Common myeloid progenitor, CD34-positive (primary cell): ENCODE measurements at regions not wholly inside any gene's neighbourhood (a gene's known extent, or its start where the extent isn't known, plus 50 kb on each side); places are given as distances from the start of the nearest gene placed in this dataset.

Experiments
- CTCF ChIA-PET: fragments of 350-600 bp; sonication (Branson Sonifier 250); formaldehyde crosslinking; loops from one replicate; lab custom pipeline; 2021; ENCODE audit warnings: antibody characterized with exemption; lab: Charles Lee
- POLR2A ChIA-PET: fragments of 350-600 bp; sonication (Branson Sonifier 250); formaldehyde crosslinking; loops from one replicate; lab custom pipeline; 2021; ENCODE audit warnings: antibody characterized with exemption; lab: Charles Lee
- DNase-seq, 3 donors: peaks; one replicate each; pipeline versions ENCODE4 v3.0.0 to v3.0.0-alpha.2; 2013
- H3K27ac ChIP-seq, 2 experiments: 1 replicate in 1 of 2; 2 replicates in 1 of 2; pipeline ENCODE4 v1.7.0; 2013; ENCODE audit warnings: inconsistent platforms in 2 of 2, low read length in 2 of 2, mild to moderate bottlenecking in 2 of 2, low read depth in 1 of 2, moderate library complexity in 1 of 2; ENCODE audit not compliant: severe bottlenecking in 2 of 2, insufficient read depth in 1 of 2, poor library complexity in 1 of 2
- H3K27me3 ChIP-seq, 5 experiments: replicated peaks in 2 of 5; 1 replicate in 3 of 5; 2 replicates in 2 of 5; pipeline versions ENCODE4 v1.6.1 to v1.7.0; 2013; ENCODE audit warnings: low read length in 4 of 5, mild to moderate bottlenecking in 2 of 5, moderate library complexity in 2 of 5, inconsistent platforms in 1 of 5; ENCODE audit not compliant: insufficient read depth in 5 of 5, control insufficient read depth in 4 of 5
- H3K36me3 ChIP-seq, 4 experiments: 1 replicate in 2 of 4; 2 replicates in 2 of 4; pipeline versions ENCODE4 v1.6.1 to v1.7.0; 2013; ENCODE audit warnings: low read length in 3 of 4, control low read depth in 1 of 4, mild to moderate bottlenecking in 1 of 4; ENCODE audit not compliant: control insufficient read depth in 4 of 4, insufficient read depth in 4 of 4
- H3K4me1 ChIP-seq, 4 experiments: 1 replicate in 3 of 4; 2 replicates in 1 of 4; pipeline versions ENCODE4 v1.6.1 to v1.7.1; 2013; ENCODE audit warnings: low read length in 3 of 4, mild to moderate bottlenecking in 3 of 4, control low read depth in 1 of 4, inconsistent platforms in 1 of 4, moderate library complexity in 1 of 4; ENCODE audit not compliant: control insufficient read depth in 4 of 4, insufficient read depth in 4 of 4; ENCODE audit errors: control extremely low read depth in 1 of 4
- H3K4me3 ChIP-seq, 7 experiments: 1 replicate in 4 of 7; 2 replicates in 3 of 7; pipeline versions ENCODE4 v1.5.1 to v1.7.0; 2013; ENCODE audit warnings: mild to moderate bottlenecking in 7 of 7, low read length in 6 of 7, moderate library complexity in 6 of 7, inconsistent platforms in 2 of 7, low read depth in 2 of 7, control low read depth in 1 of 7; ENCODE audit not compliant: insufficient read depth in 4 of 7, control insufficient read depth in 1 of 7; ENCODE audit errors: extremely low read depth in 1 of 7
- H3K9me3 ChIP-seq, 5 experiments: 1 replicate in 4 of 5; 2 replicates in 1 of 5; pipeline versions ENCODE4 v1.6.1 to v1.7.1; 2013; ENCODE audit warnings: low read length in 4 of 5, mild to moderate bottlenecking in 2 of 5, inconsistent platforms in 1 of 5, low read depth in 1 of 5, moderate library complexity in 1 of 5; ENCODE audit not compliant: control insufficient read depth in 4 of 5, insufficient read depth in 2 of 5; ENCODE audit errors: control extremely low read depth in 1 of 5
- WGBS: methylation state at CpG from one replicate; pipeline ENCODE4 v1.1.5; 2013; ENCODE audit not compliant: insufficient coverage; 5-methylcytosine and 5-hydroxymethylcytosine counted together

GRCh38 chr3:59284926-59285325 lies 235.1 kb upstream of the CFAP20DC start:
- no peak for DNase-seq
- peaks cover 0 to 4% (median 0%) of the 10 kb centered on the region in 4 experiments for H3K4me1 ChIP-seq
- no peaks in the 10 kb centered on the region for H3K36me3 ChIP-seq
- no peak overlapping the region for H3K4me3 ChIP-seq
- no peak overlapping the region for H3K27ac ChIP-seq
- POLR2A ChIA-PET, result no interaction called here
- H3K27me3 ChIP-seq, result no peaks in the 10 kb centered on the region
- WGBS, result no CpG with 5 or more reads among the region's 1 CpG
- H3K9me3 ChIP-seq, result no peaks in the 10 kb centered on the region
- CTCF ChIA-PET, result no interaction called here

GRCh38 chr3:59280113-59280512 lies 230.3 kb upstream of the CFAP20DC start:
- Histone ChIP-seq H3K4me3 (no peak overlapping the region), H3K9me3 (no peaks in the 10 kb centered on the region), H3K27me3 (peaks cover 0 to 2% (median 0%) of the 10 kb centered on the region in 5 experiments), H3K36me3 (no peaks in the 10 kb centered on the region), H3K27ac (no peak overlapping the region), H3K4me1 (no peaks in the 10 kb centered on the region)
- POLR2A ChIA-PET, result no interaction called here
- no peak for DNase-seq
- CTCF ChIA-PET, result no interaction called here
- no CpG with 5 or more reads among the region's 2 CpGs for WGBS

DNA sequence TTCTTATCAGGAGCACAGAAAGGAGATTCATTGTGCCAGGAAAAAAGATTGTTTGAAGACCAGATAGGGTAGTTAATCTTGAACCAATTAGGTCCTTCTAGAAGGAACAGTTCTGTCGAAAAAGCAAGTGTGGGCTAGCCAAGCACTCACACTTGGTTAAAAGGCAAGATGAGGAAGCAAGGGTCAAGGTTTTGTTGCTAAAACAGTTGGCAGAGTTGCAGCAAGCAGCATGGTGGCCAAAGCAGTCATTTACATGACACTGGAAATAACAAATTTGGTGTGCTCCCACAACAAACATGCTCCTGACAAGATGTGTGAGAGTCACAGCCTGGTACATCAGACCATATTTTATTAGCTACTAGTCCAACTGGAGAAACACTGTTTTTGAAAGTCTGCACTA lies 228.0 kb upstream of the CFAP20DC start:
- CTCF ChIA-PET, result no interaction called here

DNA sequence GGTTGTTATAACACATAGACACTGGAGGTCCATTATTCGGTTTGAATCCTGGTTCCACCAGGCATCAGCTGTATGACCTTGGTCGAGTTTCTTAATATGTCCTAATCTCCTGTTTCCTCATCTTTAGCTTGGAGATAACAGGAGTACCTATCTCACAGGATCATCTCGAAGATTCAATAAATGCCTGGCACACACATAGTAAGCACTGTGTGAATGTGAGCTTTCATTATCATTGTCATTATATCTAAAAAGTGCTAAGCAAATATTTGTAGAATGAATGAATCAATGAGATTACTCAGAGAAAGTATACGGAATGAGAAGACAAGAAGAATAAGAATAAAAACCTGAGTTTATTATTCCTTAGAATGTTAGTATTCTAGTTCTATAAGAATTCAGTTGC lies 227.4 kb upstream of the CFAP20DC start:
- Histone ChIP-seq H3K27ac (no peak overlapping the region), H3K9me3 (no peaks in the 10 kb centered on the region), H3K27me3 (peaks cover 0 to 2% (median 0%) of the 10 kb centered on the region in 5 experiments), H3K36me3 (no peaks in the 10 kb centered on the region), H3K4me3 (no peak overlapping the region), H3K4me1 (no peaks in the 10 kb centered on the region)
- CTCF ChIA-PET, result no interaction called here
- WGBS, result 100% methylated on average over 1 of the region's 4 CpGs
- POLR2A ChIA-PET, result no interaction called here
- DNase-seq, result no peak

More for the DNA sequence above, 228.0 kb upstream of the CFAP20DC start:
- POLR2A ChIA-PET, result no interaction called here
- Histone ChIP-seq H3K36me3 (no peaks in the 10 kb centered on the region), H3K4me3 (no peak overlapping the region), H3K27me3 (peaks cover 0 to 2% (median 0%) of the 10 kb centered on the region in 5 experiments), H3K27ac (no peak overlapping the region), H3K4me1 (no peaks in the 10 kb centered on the region), H3K9me3 (no peaks in the 10 kb centered on the region)
- DNase-seq, result no peak
- WGBS, result 100% methylated on average over 1 of the region's 1 CpG

DNA sequence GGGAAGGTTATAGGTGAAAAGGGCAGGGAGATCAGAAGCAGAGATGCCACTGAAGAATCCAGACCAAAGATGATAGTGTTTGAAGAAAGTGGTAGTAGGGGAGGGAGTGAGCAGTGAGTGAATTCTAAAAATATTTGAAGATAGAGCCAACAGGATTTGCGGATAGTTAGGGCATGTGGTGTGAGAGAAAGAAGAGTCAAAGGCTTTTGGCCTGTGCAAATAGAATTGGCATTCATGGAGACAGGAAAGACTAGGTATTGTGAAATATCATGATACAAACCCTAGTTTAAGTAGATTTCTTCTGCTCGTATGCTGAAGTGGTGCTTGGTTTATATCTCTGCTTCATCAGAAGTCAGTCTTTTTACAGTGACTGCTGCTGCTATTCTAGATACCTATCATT lies 224.2 kb upstream of the CFAP20DC start:
- Histone ChIP-seq H3K36me3 (no peaks in the 10 kb centered on the region), H3K4me1 (no peaks in the 10 kb centered on the region), H3K27ac (no peak overlapping the region), H3K9me3 (no peaks in the 10 kb centered on the region), H3K4me3 (no peak overlapping the region), H3K27me3 (peaks cover 0 to 2% (median 0%) of the 10 kb centered on the region in 5 experiments)
- WGBS, result 95% methylated on average over 2 of the region's 2 CpGs
- CTCF ChIA-PET, result no interaction called here
- no peak for DNase-seq
- POLR2A ChIA-PET, result no interaction called here

DNA sequence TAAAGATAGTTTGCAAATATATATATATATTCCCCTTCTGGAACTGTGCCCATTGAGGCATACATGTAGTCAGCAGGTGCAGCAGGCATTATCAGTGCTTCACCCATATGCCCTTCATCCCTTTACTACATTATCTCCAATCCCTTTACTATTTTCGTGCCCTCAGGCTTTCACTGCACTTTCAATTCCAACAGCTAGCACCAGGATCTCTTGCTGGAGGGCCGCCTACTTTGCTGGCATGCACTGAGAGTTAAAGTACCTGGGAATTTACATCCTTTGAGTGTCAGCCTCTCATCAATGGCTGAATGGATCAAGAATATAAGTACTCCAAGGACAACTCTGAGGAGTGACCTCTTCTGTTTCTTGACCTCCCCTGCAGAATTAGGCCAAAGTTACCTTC lies 222.1 kb upstream of the CFAP20DC start:
- no peaks in the 10 kb centered on the region for H3K27me3 ChIP-seq
- H3K27ac ChIP-seq, result no peak overlapping the region
- no peaks in the 10 kb centered on the region for H3K36me3 ChIP-seq
- H3K4me1 ChIP-seq, result no peaks in the 10 kb centered on the region
- ChIA-PET CTCF (no interaction called here), POLR2A (no interaction called here)
- H3K4me3 ChIP-seq, result no peak overlapping the region
- WGBS, result 100% methylated on average over 2 of the region's 2 CpGs
- DNase-seq, result no peak
- H3K9me3 ChIP-seq, result no peaks in the 10 kb centered on the region

GRCh38 chr3:59270921-59271320 lies 221.1 kb upstream of the CFAP20DC start:
- no peaks in the 10 kb centered on the region for H3K9me3 ChIP-seq
- no peaks in the 10 kb centered on the region for H3K27me3 ChIP-seq
- WGBS, result 100% methylated on average over 1 of the region's 4 CpGs
- no peak overlapping the region for H3K27ac ChIP-seq
- no peaks in the 10 kb centered on the region for H3K4me1 ChIP-seq
- H3K4me3 ChIP-seq, result no peak overlapping the region
- CTCF ChIA-PET, result no interaction called here
- DNase-seq, result no peak
- POLR2A ChIA-PET, result no interaction called here
- H3K36me3 ChIP-seq, result no peaks in the 10 kb centered on the region
